Breast epithelium (tissue), 4 donors: ENCODE measurements at regions not wholly inside any gene's neighbourhood (a gene's known extent, or its start where the extent isn't known, plus 50 kb on each side); places are given as distances from the start of the nearest gene placed in this dataset.

Source experiments
- DNase-seq, 2 donors: peaks; one replicate each; pipeline ENCODE4 v3.0.0-alpha.2; 2019; ENCODE audit warnings: low spot score in 2 of 2
- H3K27ac ChIP-seq, 2 donors: fragments of 200-600 bp; sonication (generic) in 1 of 2; one replicate each; pipeline ENCODE4 v1.5.1; 2016 to 2019; ENCODE audit warnings: mild to moderate bottlenecking in 1 of 2
- H3K27me3 ChIP-seq, 2 donors: fragments of 200-600 bp; sonication (generic) in 1 of 2; one replicate each; pipeline versions ENCODE4 v1.5.1 to v1.6.0; 2017 to 2019; ENCODE audit warnings: control low read depth in 1 of 2, mild to moderate bottlenecking in 1 of 2
- H3K36me3 ChIP-seq: fragments of 200-600 bp; one replicate; pipeline ENCODE4 v1.5.1; 2019
- H3K4me1 ChIP-seq, 2 donors: fragments of 200-600 bp; sonication (generic); one replicate each; pipeline ENCODE4 v1.5.1; 2016 to 2019; ENCODE audit warnings: control low read depth in 1 of 2
- H3K4me3 ChIP-seq, 3 donors: fragments of 200-600 bp; sonication (generic); 1 replicate in 2 of 3; 2 replicates in 1 of 3; pipeline ENCODE4 v1.5.1; 2016 to 2019; ENCODE audit warnings: mild to moderate bottlenecking in 3 of 3, moderate library complexity in 2 of 3
- H3K9me3 ChIP-seq, 2 donors: fragments of 200-600 bp; sonication (generic) in 1 of 2; one replicate each; pipeline ENCODE4 v1.5.1; 2016 to 2019; ENCODE audit warnings: control low read depth in 1 of 2
- CTCF ChIP-seq, 3 donors: fragments of 450-650 bp; IDR thresholded peaks; one replicate each; pipeline ENCODE4 v1.5.1; 2016 to 2017; ENCODE audit warnings: antibody characterized with exemption in 3 of 3, mild to moderate bottlenecking in 3 of 3, moderate library complexity in 3 of 3
- POLR2A ChIP-seq: fragments of 450-650 bp; IDR thresholded peaks from one replicate; pipeline ENCODE4 v1.6.1; 2016; ENCODE audit warnings: antibody characterized with exemption, mild to moderate bottlenecking, moderate library complexity
- POLR2AphosphoS5 ChIP-seq, 3 donors: sonication (generic); formaldehyde crosslinking; IDR thresholded peaks; one replicate each; pipeline ENCODE4 v1.6.1; 2017; ENCODE audit warnings: antibody characterized with exemption in 3 of 3
- intact Hi-C: fragments of 100-400 bp; cut with DNase I; formaldehyde crosslinking; loops from one replicate; pipeline ENCODE4 v1.15.1; 2023; ENCODE audit warnings: low total_unique reads

GRCh38 chr1:39105061-39105840, 79.1 kb downstream of the NDUFS5 start:
- no peaks in the 10 kb centered on the region for H3K27me3 ChIP-seq
- peaks cover 0 to 3% of the 10 kb centered on the region in 2 donors for H3K4me1 ChIP-seq
- DNase-seq, result peak; percentile 63 to 75
- H3K36me3 ChIP-seq, result no peaks in the 10 kb centered on the region
- intact Hi-C loops, result loop anchor here (5.0 kb wide), 1 partner anchor 87 kb away; no protein-coding TSS in a partner anchor
- no peaks in the 10 kb centered on the region for H3K9me3 ChIP-seq
- peak overlapping the region; percentile 94 to 97 for H3K27ac ChIP-seq
- TF ChIP-seq POLR2AphosphoS5 (IDR thresholded peaks at IDR 0.05) (peak in 1 of 3 donors; percentile 48), CTCF (IDR thresholded peaks at IDR 0.05) (no peak)
- peak overlapping the region; percentile 70 to 84 (median 81) for H3K4me3 ChIP-seq

- DNase-seq, result peak in 1 of 2 donors; percentile 36
- Histone ChIP-seq H3K36me3 (no peaks in the 10 kb centered on the region), H3K9me3 (no peaks in the 10 kb centered on the region), H3K27ac (peak overlapping the region; percentile 94 to 97), H3K4me3 (peak overlapping the region; percentile 70 to 84 (median 81)), H3K27me3 (no peaks in the 10 kb centered on the region), H3K4me1 (peaks cover 0 to 8% of the 10 kb centered on the region in 2 donors)
- intact Hi-C loops, result loop anchor here (5.0 kb wide), 1 partner anchor 86 kb away; no protein-coding TSS in a partner anchor
- peak in 1 of 3 donors; percentile 7 for TF ChIP-seq POLR2AphosphoS5 (IDR thresholded peaks at IDR 0.05)
- no peak for TF ChIP-seq CTCF (IDR thresholded peaks at IDR 0.05)
- no peak for TF ChIP-seq POLR2A
Measured at GRCh38 chr1:39105841-39106765, 80.0 kb downstream of the NDUFS5 start.

- DNase-seq, result no peak
- TF ChIP-seq POLR2A (no peak), POLR2AphosphoS5 (IDR thresholded peaks at IDR 0.05) (no peak), CTCF (IDR thresholded peaks at IDR 0.05) (no peak)
- peak overlapping the region; percentile 94 to 97 for H3K27ac ChIP-seq
- H3K36me3 ChIP-seq, result no peaks in the 10 kb centered on the region
- H3K27me3 ChIP-seq, result no peaks in the 10 kb centered on the region
- no peaks in the 10 kb centered on the region for H3K9me3 ChIP-seq
- peaks cover 0 to 8% of the 10 kb centered on the region in 2 donors for H3K4me1 ChIP-seq
- peak overlapping the region; percentile 70 to 84 (median 81) for H3K4me3 ChIP-seq
- intact Hi-C loops, result loop anchor here (5.0 kb wide), 1 partner anchor 85 kb away; no protein-coding TSS in a partner anchor
Measured at GRCh38 chr1:39106801-39107327, 80.7 kb downstream of the NDUFS5 start.

- Histone ChIP-seq H3K9me3 (no peaks in the 10 kb centered on the region), H3K4me1 (peaks cover 0 to 8% of the 10 kb centered on the region in 2 donors), H3K27ac (peak overlapping the region; percentile 94 to 97), H3K4me3 (peak overlapping the region in 2 of 3 donors; percentile 81 to 84), H3K36me3 (no peaks in the 10 kb centered on the region), H3K27me3 (no peaks in the 10 kb centered on the region)
- intact Hi-C loops, result loop anchor here (5.0 kb wide), 1 partner anchor 85 kb away; no protein-coding TSS in a partner anchor
- DNase-seq, result no peak
- TF ChIP-seq POLR2AphosphoS5 (IDR thresholded peaks at IDR 0.05) (no peak), POLR2A (no peak), CTCF (IDR thresholded peaks at IDR 0.05) (no peak)
Measured at GRCh38 chr1:39107341-39108290, 81.5 kb downstream of the NDUFS5 start.
